ENCODE measurements at regions not wholly inside any gene's neighbourhood (a gene's known extent, or its start where the extent isn't known, plus 50 kb on each side); places are given as distances from the start of the nearest gene placed in this dataset.

- Histone ChIP-seq H3K36me3 (no peaks in the 10 kb centered on the region), H3K4me3 (no peak overlapping the region), H3K27me3 (no peaks in the 10 kb centered on the region), H3K27ac (no peak overlapping the region), H3K9me3 (no peaks in the 10 kb centered on the region), H3K4me1 (peaks cover 0 to 11% (median 2%) of the 10 kb centered on the region in 4 donors)
- no peak for TF ChIP-seq CTCF (IDR thresholded peaks at IDR 0.05)
- TF ChIP-seq POLR2A (IDR thresholded peaks at IDR 0.05), result no peak
- no peak for DNase-seq
Observed at GRCh38 chr17:36661047-36661666, 59.8 kb downstream of the MRM1 start.

GRCh38 chr17:36661688-36662087 lies 60.3 kb downstream of the MRM1 start:
- H3K4me3 ChIP-seq, result no peak overlapping the region
- no peaks in the 10 kb centered on the region for H3K9me3 ChIP-seq
- H3K27me3 ChIP-seq, result no peaks in the 10 kb centered on the region
- no peaks in the 10 kb centered on the region for H3K36me3 ChIP-seq
- no peak for DNase-seq
- H3K4me1 ChIP-seq, result peaks cover 0 to 11% (median 2%) of the 10 kb centered on the region in 4 donors
- no peak for TF ChIP-seq CTCF (IDR thresholded peaks at IDR 0.05)
- no peak for TF ChIP-seq POLR2A (IDR thresholded peaks at IDR 0.05)
- H3K27ac ChIP-seq, result no peak overlapping the region

- TF ChIP-seq POLR2A (IDR thresholded peaks at IDR 0.05), result no peak
- TF ChIP-seq CTCF (IDR thresholded peaks at IDR 0.05), result no peak
- no peak for DNase-seq
- Histone ChIP-seq H3K27me3 (no peaks in the 10 kb centered on the region), H3K4me1 (no peaks in the 10 kb centered on the region), H3K4me3 (no peak overlapping the region), H3K36me3 (no peaks in the 10 kb centered on the region), H3K9me3 (no peaks in the 10 kb centered on the region), H3K27ac (no peak overlapping the region)
Observed at GRCh38 chr17:36665417-36665816, 64.0 kb downstream of the MRM1 start.

GRCh38 chr17:36667922-36668321 lies 66.5 kb downstream of the MRM1 start:
- Histone ChIP-seq H3K27ac (no peak overlapping the region), H3K36me3 (no peaks in the 10 kb centered on the region), H3K27me3 (no peaks in the 10 kb centered on the region), H3K4me3 (no peak overlapping the region), H3K4me1 (no peaks in the 10 kb centered on the region), H3K9me3 (no peaks in the 10 kb centered on the region)
- TF ChIP-seq CTCF (IDR thresholded peaks at IDR 0.05), result no peak
- TF ChIP-seq POLR2A (IDR thresholded peaks at IDR 0.05), result no peak
- DNase-seq, result no peak

GRCh38 chr17:36668824-36669223 lies 67.4 kb downstream of the MRM1 start:
- H3K27ac ChIP-seq, result no peak overlapping the region
- H3K27me3 ChIP-seq, result no peaks in the 10 kb centered on the region
- TF ChIP-seq CTCF (IDR thresholded peaks at IDR 0.05) (no peak), POLR2A (IDR thresholded peaks at IDR 0.05) (no peak)
- no peaks in the 10 kb centered on the region for H3K4me1 ChIP-seq
- no peaks in the 10 kb centered on the region for H3K9me3 ChIP-seq
- H3K4me3 ChIP-seq, result no peak overlapping the region
- no peak for DNase-seq
- no peaks in the 10 kb centered on the region for H3K36me3 ChIP-seq

GRCh38 chr17:36671144-36671543 lies 69.8 kb downstream of the MRM1 start:
- no peak overlapping the region for H3K27ac ChIP-seq
- no peaks in the 10 kb centered on the region for H3K27me3 ChIP-seq
- H3K4me3 ChIP-seq, result no peak overlapping the region
- no peak for TF ChIP-seq POLR2A (IDR thresholded peaks at IDR 0.05)
- no peak for DNase-seq
- H3K4me1 ChIP-seq, result peaks cover 0 to 6% (median 0%) of the 10 kb centered on the region in 4 donors
- no peaks in the 10 kb centered on the region for H3K36me3 ChIP-seq
- no peaks in the 10 kb centered on the region for H3K9me3 ChIP-seq

All from Peyer's patch (tissue), 4 donors.